Effector CD4-positive, alpha-beta T cell (primary cell): ENCODE measurements at regions not wholly inside any gene's neighbourhood (a gene's known extent, or its start where the extent isn't known, plus 50 kb on each side); places are given as distances from the start of the nearest gene placed in this dataset.
"Not testable (repeated sequence)": the region's sequence is repeated elsewhere in the genome, so short reads cannot be mapped to it uniquely, and the experiment has no call there.

Experiments
- DNase-seq: peaks from one replicate; pipeline ENCODE4 v3.0.0-alpha.2; 2020

GRCh38 chr9:71268871-71269635 is 147.6 kb upstream of the TRPM3 start:
- no peak for DNase-seq

GRCh38 chr9:71263451-71263850 is 142.0 kb upstream of the TRPM3 start:
- DNase-seq: no peak

- not testable (repeated sequence) for DNase-seq
These were observed 139.0 kb upstream of the TRPM3 start for GRCh38 chr9:71260419-71260818.

GRCh38 chr9:71254592-71255277 is 133.3 kb upstream of the TRPM3 start:
- DNase-seq: no peak

GRCh38 chr9:71253011-71253410 is 131.6 kb upstream of the TRPM3 start:
- no peak for DNase-seq

- no peak for DNase-seq
These were observed 129.2 kb upstream of the TRPM3 start for GRCh38 chr9:71250581-71250980.

GRCh38 chr9:71249729-71250317 is 128.4 kb upstream of the TRPM3 start:
- DNase-seq: no peak

- no peak for DNase-seq
These were observed 124.2 kb upstream of the TRPM3 start for GRCh38 chr9:71245651-71246050.

GRCh38 chr9:71243951-71244350 is 122.5 kb upstream of the TRPM3 start:
- no peak for DNase-seq

GRCh38 chr9:71242081-71242480 is 120.7 kb upstream of the TRPM3 start:
- no peak for DNase-seq

GRCh38 chr9:71237051-71237450 is 115.6 kb upstream of the TRPM3 start:
- no peak for DNase-seq

GRCh38 chr9:71233646-71234045 is 112.2 kb upstream of the TRPM3 start:
- no peak for DNase-seq

GRCh38 chr9:71223953-71224538 is 102.6 kb upstream of the TRPM3 start:
- DNase-seq: no peak

GRCh38 chr9:71218774-71219173 is 97.4 kb upstream of the TRPM3 start:
- no peak for DNase-seq

GRCh38 chr9:71213633-71214032 is 92.2 kb upstream of the TRPM3 start:
- DNase-seq: no peak

- no peak for DNase-seq
These were observed 88.9 kb upstream of the TRPM3 start for GRCh38 chr9:71210326-71210725.

- no peak for DNase-seq
These were observed 88.5 kb upstream of the TRPM3 start for GRCh38 chr9:71209890-71210289.

GRCh38 chr9:71202931-71203330 is 81.5 kb upstream of the TRPM3 start:
- DNase-seq: no peak

GRCh38 chr9:71191708-71192107 is 70.3 kb upstream of the TRPM3 start:
- DNase-seq: no peak

GRCh38 chr9:71183251-71183650 is 61.8 kb upstream of the TRPM3 start:
- no peak for DNase-seq

- DNase-seq: no peak
These were observed 57.8 kb upstream of the TRPM3 start for GRCh38 chr9:71179183-71179582.

- no peak for DNase-seq
These were observed 56.5 kb upstream of the TRPM3 start for GRCh38 chr9:71177901-71178300.

GRCh38 chr9:71171517-71171916 is 50.1 kb upstream of the TRPM3 start:
- no peak for DNase-seq
